Ovary (tissue), 3 donors: ENCODE measurements at regions not wholly inside any gene's neighbourhood (a gene's known extent, or its start where the extent isn't known, plus 50 kb on each side); places are given as distances from the start of the nearest gene placed in this dataset.

Source experiments
- CTCF ChIP-seq, 3 donors: fragments of 450-650 bp in 2 of 3; fragments of 200-600 bp in 1 of 3; IDR thresholded peaks; one replicate each; pipeline versions ENCODE4 v1.5.1 to v1.8.0; 2016 to 2022; ENCODE audit warnings: antibody characterized with exemption in 3 of 3, mild to moderate bottlenecking in 1 of 3
- POLR2A ChIP-seq: fragments of 450-650 bp; IDR thresholded peaks from one replicate; pipeline ENCODE4 v1.6.1; 2017; ENCODE audit warnings: antibody characterized with exemption, mild to moderate bottlenecking, moderate library complexity
- donor health status: DM: no; HTN: no; CAD: no.

- TF ChIP-seq CTCF (IDR thresholded peaks at IDR 0.05), result no peak
- TF ChIP-seq POLR2A, result no peak
Measured at GRCh38 chr5:39765366-39765765, 340.6 kb upstream of the DAB2 start.
